ENCODE measurements at regions not wholly inside any gene's neighbourhood (a gene's known extent, or its start where the extent isn't known, plus 50 kb on each side); places are given as distances from the start of the nearest gene placed in this dataset.

GRCh38 chr14:65833267-65833880 lies 420.8 kb downstream of the FUT8 start:
- TF ChIP-seq, protein P1, sequence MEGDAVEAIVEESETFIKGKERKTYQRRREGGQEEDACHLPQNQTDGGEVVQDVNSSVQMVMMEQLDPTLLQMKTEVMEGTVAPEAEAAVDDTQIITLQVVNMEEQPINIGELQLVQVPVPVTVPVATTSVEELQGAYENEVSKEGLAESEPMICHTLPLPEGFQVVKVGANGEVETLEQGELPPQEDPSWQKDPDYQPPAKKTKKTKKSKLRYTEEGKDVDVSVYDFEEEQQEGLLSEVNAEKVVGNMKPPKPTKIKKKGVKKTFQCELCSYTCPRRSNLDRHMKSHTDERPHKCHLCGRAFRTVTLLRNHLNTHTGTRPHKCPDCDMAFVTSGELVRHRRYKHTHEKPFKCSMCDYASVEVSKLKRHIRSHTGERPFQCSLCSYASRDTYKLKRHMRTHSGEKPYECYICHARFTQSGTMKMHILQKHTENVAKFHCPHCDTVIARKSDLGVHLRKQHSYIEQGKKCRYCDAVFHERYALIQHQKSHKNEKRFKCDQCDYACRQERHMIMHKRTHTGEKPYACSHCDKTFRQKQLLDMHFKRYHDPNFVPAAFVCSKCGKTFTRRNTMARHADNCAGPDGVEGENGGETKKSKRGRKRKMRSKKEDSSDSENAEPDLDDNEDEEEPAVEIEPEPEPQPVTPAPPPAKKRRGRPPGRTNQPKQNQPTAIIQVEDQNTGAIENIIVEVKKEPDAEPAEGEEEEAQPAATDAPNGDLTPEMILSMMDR (IDR thresholded peaks at IDR 0.05): no peak
- TF ChIP-seq POLR2A (IDR thresholded peaks at IDR 0.05): no peak
